Sigmoid colon (tissue), 4 donors: ENCODE measurements at regions not wholly inside any gene's neighbourhood (a gene's known extent, or its start where the extent isn't known, plus 50 kb on each side); places are given as distances from the start of the nearest gene placed in this dataset.

Experiments
- EP300 ChIP-seq, 4 donors: sonication (generic); formaldehyde crosslinking; IDR thresholded peaks; one replicate each; pipeline ENCODE4 v1.6.1; 2017; ENCODE audit warnings: antibody characterized with exemption in 4 of 4
- POLR2A ChIP-seq, 2 donors: fragments of 450-650 bp; IDR thresholded peaks; one replicate each; pipeline ENCODE4 v1.6.1; 2016; ENCODE audit warnings: antibody characterized with exemption in 2 of 2, mild to moderate bottlenecking in 2 of 2, moderate library complexity in 2 of 2
- TF ChIP-seq, protein P1 (sequence below), 4 experiments: fragments of 450-650 bp in 3 of 4; fragments of 200-600 bp in 1 of 4; IDR thresholded peaks; one replicate each; pipeline ENCODE4 v1.5.1; 2016 to 2019; ENCODE audit warnings: antibody characterized with exemption in 4 of 4, mild to moderate bottlenecking in 3 of 4, moderate library complexity in 2 of 4

DNA sequence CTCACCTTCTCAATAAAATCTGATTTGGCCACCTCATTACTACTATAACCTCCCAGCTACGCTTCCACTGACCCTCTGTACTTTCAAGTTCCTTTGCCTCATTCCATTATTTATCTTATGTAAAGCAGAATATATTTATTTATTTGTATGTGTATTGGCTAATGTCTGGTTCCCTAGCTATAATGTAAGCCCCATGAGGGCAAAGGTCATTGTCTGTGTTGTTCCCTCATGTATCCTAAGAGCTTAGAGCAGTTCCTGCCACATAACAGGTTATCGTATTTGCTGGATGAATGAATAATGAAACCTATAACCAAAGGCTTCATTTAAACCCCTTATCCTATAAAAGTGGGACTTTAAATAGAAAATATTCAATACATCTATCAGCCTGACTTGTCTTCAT, 77.9 kb upstream of the DPT start:
- TF ChIP-seq POLR2A (IDR thresholded peaks at IDR 0.05) (no peak), EP300 (IDR thresholded peaks at IDR 0.05) (no peak)
- TF ChIP-seq, protein P1, sequence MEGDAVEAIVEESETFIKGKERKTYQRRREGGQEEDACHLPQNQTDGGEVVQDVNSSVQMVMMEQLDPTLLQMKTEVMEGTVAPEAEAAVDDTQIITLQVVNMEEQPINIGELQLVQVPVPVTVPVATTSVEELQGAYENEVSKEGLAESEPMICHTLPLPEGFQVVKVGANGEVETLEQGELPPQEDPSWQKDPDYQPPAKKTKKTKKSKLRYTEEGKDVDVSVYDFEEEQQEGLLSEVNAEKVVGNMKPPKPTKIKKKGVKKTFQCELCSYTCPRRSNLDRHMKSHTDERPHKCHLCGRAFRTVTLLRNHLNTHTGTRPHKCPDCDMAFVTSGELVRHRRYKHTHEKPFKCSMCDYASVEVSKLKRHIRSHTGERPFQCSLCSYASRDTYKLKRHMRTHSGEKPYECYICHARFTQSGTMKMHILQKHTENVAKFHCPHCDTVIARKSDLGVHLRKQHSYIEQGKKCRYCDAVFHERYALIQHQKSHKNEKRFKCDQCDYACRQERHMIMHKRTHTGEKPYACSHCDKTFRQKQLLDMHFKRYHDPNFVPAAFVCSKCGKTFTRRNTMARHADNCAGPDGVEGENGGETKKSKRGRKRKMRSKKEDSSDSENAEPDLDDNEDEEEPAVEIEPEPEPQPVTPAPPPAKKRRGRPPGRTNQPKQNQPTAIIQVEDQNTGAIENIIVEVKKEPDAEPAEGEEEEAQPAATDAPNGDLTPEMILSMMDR (IDR thresholded peaks at IDR 0.05), result no peak
